Prostate gland (tissue), 2 donors: ENCODE measurements at regions not wholly inside any gene's neighbourhood (a gene's known extent, or its start where the extent isn't known, plus 50 kb on each side); places are given as distances from the start of the nearest gene placed in this dataset.

Experiments
- POLR2A ChIP-seq: fragments of 450-650 bp; IDR thresholded peaks from one replicate; pipeline ENCODE4 v1.6.1; 2016; ENCODE audit warnings: antibody characterized with exemption, mild to moderate bottlenecking
- POLR2AphosphoS5 ChIP-seq: sonication (generic); formaldehyde crosslinking; IDR thresholded peaks from one replicate; pipeline ENCODE4 v1.6.1; 2017; ENCODE audit warnings: antibody characterized with exemption
- TF ChIP-seq, protein P1 (sequence below), 4 experiments: fragments of 200-600 bp in 2 of 4; fragments of 450-650 bp in 2 of 4; sonication (generic) in 2 of 4; IDR thresholded peaks; 1 replicate in 3 of 4; 2 replicates in 1 of 4; pipeline ENCODE4 v1.5.1; 2016 to 2019; ENCODE audit warnings: antibody characterized with exemption in 4 of 4, mild to moderate bottlenecking in 2 of 4, moderate library complexity in 2 of 4

DNA sequence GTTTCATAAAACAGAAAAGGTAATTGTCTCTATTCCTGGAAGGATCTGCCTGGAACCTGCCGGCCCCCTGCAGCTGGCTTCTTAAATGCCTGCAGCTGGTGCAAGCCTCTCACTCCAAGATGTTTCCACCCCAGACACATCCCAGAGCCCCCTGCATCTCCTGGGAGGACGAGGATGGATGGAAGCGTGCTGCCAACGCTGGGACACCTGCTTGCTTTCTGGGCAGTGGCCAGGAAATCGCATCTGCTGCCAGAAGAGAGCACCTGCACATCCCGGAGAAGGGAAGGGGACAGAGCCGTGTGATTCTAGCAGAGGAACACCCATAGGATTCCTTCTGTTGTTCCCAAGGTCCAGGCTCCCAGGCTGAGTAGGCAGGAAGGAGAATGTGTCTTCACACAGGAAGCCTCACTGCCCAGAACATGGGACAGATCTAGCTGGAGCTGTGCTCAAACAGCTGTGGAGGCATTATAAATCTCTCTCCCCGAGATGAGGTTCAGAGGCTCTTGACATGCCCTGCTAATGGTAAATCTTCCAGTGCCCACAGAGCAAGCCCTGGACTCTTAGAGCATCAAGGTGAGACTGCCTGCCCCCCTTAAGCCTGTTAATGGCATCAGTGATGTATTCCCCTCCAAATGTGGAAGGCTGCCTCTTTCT is 138.8 kb upstream of the MAP1LC3B2 start:
- TF ChIP-seq, protein P1, sequence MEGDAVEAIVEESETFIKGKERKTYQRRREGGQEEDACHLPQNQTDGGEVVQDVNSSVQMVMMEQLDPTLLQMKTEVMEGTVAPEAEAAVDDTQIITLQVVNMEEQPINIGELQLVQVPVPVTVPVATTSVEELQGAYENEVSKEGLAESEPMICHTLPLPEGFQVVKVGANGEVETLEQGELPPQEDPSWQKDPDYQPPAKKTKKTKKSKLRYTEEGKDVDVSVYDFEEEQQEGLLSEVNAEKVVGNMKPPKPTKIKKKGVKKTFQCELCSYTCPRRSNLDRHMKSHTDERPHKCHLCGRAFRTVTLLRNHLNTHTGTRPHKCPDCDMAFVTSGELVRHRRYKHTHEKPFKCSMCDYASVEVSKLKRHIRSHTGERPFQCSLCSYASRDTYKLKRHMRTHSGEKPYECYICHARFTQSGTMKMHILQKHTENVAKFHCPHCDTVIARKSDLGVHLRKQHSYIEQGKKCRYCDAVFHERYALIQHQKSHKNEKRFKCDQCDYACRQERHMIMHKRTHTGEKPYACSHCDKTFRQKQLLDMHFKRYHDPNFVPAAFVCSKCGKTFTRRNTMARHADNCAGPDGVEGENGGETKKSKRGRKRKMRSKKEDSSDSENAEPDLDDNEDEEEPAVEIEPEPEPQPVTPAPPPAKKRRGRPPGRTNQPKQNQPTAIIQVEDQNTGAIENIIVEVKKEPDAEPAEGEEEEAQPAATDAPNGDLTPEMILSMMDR (IDR thresholded peaks at IDR 0.05): no peak
- no peak for TF ChIP-seq POLR2A
- no peak for TF ChIP-seq POLR2AphosphoS5
